Germinal center (tissue), 1 donor: ENCODE measurements at regions not wholly inside any gene's neighbourhood (a gene's known extent, or its start where the extent isn't known, plus 50 kb on each side); places are given as distances from the start of the nearest gene placed in this dataset.
"Not testable (repeated sequence)": the region's sequence is repeated elsewhere in the genome, so short reads cannot be mapped to it uniquely, and the experiment has no call there.

ENCODE experiments used
- DNase-seq: peaks from one replicate; pipeline ENCODE4 v3.0.0; 2012; ENCODE audit warnings: mixed read lengths, low spot score

DNA sequence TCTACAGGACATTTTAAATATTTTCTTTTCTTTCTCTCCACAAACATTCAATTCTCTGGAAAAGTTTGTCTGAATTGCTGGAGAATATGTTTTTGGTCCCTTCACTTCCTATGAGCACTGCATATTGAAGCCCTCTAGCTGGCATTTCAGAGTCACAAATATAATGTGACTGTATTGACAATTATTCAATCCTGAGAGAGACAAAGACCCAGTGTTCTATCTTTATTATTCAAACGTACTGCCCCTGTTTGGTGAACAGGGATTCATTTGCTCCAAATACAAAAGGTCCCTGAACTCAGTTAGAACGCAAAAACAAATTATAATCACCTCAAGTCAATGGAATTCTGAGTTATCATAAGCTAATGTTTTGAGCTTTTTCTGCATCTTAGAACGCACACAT is 173.1 kb upstream of the CDIN1 start:
- no peak for DNase-seq

DNA sequence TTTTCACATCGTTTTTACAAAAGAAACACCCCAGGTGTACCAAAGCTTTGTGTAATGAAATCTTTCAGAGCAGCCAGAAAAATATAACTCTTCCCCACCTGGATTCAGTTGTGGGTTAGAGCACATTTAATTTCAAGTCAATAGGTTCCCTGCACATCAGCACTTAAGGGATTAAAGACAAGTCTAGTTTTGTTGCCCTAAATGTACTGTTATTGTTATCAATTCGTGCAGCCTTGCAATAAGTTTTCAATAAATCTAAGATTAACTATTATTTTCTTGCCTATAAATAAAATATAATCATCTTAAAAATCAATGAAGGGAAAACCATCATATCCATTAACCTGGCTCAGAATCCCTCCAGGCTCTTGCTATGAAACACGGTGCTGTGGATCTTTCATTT is 172.5 kb upstream of the CDIN1 start:
- DNase-seq = no peak

DNA sequence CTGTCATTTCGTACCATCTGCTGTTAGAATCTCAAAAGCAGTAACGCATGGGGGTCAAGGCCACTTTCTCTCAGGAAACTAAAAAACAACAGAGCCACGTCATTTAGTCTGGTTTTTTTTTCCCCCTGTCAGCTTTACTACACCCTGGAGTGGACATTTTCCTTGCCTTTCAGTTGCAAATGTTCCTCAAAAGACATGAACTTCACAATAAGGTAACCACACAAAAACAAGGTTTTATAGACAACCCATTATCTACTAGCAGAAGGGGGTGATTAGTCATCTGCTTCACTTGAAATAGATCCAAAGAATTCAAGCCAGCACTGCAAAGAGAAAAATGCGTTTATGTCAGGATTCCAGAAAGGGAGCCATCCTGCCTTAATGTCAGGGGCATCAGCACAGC is 171.8 kb upstream of the CDIN1 start:
- no peak for DNase-seq

DNA sequence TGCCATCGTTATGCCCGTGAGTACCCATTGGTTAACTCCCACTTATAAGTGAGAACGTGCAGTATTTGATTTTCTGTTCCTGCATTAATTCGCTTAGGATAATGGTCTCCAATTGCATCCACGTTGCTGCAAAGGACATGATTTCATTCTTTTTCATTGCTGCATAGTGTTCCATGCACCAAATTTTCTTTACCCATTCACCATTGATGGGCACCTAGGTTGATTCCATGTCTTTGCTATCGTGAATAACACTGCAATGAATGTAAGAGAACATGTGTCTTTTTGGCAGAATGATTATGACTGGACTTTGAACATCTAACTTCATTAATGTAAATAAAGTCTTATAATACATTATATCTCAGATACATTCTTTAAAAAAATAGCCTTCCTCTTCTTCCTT is 169.6 kb upstream of the CDIN1 start:
- DNase-seq = no peak

DNA sequence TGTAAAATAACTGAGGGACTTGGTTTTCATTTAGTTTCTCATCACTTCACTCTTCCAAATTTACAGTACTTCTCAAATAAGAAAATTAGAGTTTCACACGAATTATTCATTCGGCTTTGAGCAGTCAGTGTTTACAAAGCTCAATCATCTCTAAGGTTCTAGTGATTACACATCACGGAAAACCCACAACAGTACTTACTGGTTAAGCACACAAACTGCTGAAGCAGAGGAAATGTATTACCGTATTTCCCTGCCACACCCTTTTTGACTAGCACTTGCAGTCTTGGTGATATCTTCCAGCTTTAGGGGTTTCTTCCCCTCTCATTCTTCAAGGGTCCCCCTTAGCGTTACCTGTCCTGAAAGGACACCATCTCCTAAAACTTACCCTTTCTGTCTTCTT is 164.8 kb upstream of the CDIN1 start:
- no peak for DNase-seq

DNA sequence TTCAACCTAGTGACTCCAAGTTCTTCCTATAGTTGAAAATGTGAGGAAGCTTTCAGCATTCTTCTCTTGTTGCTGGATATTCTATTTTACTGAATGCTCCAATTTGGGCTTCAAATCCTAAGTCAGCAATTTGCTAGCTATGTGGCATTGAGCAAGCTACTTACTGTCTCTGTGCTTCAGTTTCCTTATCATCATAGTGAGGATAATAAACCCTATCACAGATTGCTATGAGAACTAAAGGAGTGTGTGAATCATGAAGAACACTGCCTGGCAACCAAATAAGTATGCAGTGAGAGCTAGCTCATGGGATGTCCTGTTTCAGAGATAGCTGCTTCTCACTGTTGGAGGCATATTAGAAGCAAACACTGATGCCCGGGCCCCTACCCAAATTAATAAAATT is 163.8 kb upstream of the CDIN1 start:
- no peak for DNase-seq

DNA sequence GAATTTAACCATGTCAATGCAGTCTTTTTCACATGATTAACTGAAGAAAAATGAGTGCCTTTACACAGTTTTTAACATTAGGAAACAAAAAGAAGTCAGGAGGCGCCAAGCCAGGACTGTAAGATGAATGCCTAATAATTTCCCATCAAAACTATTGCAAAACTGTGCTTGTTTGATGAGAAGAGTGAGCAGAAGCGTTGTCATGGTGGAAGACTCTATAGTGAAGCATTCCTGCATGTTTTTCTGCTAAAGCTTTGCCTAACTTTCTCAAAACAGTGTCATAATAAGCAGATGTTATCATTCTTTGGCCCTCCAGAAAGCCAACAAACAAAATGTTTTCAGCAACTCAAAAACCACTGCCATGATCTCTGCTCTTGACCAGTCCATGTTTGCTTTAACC is 156.8 kb upstream of the CDIN1 start:
- DNase-seq = no peak

DNA sequence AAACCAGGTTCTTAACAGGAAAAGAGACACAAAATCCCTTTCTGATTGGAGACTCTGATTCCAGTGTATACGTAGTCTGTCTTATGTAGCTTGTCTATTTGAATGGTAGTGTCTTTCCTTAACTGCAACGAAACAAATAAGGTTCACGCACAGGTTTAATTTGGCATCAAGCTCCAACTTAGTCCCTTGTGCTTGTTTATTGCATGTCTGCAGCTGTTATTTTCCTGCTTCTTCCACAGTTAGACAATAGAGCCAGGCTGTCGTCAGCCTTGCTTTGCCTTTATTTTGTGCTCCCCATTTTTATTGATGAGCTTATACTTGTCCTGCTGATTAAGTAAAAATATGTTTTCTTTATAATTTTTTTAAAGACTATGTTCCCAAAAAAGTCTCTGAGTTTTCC is 152.7 kb upstream of the CDIN1 start:
- no peak for DNase-seq

DNA sequence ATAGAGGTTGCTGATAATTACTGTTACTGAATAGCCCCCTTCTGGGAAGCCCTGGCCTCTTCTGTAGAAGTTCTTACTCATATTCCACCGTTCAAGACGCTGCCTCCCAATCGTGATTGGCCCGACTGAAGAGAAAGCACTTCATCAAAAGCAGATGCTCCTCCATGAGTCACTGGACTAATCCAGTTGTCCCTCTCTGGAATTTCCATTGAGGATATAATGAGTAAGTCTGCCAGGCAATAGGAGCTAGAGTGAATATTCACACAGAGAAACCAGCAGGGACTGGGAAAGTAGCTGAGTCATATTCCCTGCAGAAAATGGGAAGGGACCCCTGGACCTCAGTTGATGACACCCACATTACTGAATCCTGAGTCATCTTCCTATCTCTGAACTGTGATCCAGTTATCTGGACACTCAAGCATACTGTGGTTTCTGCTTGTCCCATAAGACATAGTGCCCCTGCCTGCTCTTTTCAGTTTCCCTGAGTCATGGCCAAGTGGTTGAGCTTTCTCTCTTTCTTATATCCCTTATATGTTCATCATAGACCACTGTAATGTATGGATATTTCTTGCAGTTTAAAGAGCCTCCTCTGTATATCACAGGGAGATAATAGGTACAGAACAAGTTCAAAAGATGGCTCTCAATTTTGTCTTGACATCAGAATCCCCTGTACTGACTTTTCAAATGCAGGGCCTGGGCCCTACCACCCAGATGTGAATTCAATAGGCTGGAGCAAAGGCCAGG is 151.2 kb upstream of the CDIN1 start:
- DNase-seq = no peak

DNA sequence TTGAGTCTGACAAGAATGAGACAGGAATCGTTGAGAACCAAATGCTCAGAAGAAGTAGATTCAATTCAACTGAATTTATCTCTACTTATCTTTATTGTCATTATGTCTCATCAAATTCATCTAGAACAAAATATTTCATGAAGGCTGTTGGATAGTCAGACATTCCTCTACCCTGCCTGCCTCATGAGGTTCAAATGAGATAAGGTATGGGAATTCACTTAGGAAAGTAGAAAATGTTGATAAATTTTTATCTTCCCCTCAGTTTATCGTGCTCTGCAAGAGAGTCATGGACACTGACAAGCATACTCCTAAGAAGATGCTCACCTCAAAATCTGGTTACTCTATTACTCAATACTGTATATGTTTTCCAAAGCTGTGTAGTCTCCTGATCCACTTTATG is 149.7 kb upstream of the CDIN1 start:
- DNase-seq = no peak

DNA sequence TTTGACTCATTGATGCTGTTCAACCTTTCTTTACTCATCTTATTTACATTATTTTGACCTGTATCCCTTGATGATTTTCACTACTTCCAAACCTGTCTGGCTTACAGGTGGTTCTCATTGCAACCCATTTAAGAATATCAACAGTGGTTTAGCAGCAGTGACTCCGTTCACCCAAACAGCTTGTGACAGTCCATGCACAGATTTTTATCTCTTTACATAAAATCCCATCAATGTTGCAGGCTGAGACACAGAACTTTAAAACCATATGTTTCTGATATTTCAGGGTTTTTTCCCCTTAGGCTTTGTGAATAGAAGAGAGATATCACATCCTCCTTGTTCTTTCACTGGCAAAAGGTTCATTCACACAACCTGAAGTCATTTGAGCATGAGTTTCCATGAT is 149.1 kb upstream of the CDIN1 start:
- no peak for DNase-seq

DNA sequence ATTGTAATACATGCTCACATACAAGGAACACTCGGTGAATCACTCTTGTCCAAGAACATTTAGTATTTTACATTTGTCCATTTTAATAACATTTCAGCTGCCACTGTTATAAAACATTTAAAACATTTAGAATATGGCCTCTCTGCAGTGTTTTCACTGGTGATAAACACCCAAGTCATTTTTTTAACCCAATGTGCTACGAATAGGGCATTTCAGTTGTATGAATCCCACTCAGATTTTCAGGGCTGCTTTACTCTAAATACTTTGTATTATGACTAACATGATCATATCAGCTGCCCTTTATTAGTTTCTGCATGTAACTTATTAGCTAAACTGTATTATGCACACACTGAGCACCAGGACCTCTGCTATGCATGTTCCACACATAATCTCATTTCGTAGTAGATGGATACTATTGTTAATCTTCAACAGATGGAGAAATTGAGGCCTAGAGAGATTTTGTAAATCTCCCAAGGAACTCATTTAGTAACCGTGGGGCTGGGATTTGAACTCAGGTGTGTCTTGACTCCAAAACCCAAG is 148.6 kb upstream of the CDIN1 start:
- DNase-seq = no peak

DNA sequence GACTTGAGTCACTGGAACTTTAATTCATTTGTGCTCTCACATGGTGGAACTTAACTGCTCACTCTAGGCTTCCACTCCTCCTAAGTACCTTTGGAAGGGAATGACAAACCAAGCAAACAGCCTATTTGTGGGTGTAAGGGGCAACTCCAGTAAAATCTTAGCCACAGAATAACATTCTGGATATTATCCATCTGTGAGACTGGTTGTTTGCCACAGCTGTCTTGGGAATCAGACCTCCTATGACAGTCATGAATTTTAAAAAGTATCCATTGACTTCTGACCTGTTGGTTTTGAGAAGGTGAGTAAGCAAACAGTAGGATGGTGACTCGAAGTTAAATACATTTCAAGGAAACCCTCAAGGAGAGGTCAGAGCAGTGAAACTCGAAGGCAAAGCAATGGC is 147.3 kb upstream of the CDIN1 start:
- no peak for DNase-seq

DNA sequence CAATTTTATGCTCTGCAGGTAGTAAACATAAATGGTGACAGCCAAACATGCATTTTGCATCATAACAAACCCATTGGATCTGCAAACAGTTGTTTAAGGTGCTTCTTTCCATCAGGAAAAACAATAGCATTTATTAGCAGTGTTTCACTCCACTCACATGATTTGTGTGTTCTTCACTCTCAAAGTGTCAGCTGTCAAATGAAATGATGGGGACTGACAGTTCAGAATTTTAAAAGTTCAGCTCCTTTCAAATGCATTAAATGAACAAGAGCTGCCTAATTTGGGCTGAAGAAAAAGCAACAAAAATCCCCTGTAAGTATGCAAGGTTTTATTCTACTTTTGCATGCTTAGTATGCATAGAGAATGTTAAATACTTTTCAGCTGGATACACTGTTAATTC is 145.2 kb upstream of the CDIN1 start:
- no peak for DNase-seq

DNA sequence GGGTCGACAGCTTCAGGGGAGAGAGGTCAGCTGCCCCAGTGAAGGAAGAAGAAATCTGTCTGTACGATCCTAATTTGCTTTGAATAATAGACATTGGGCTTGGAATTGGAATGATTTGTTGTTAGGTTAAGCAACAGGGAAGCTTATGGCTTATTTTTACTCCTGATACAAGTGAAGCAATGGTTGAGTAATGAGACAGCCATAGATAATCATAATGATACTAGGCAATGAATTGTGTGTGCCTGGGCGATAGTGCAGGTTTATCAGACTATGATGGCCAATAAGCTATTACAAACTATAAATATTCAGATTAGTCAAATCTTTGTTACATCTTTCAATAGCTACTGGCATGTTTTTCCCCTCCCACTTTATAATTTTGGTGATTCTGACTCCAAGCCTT is 140.9 kb upstream of the CDIN1 start:
- no peak for DNase-seq

DNA sequence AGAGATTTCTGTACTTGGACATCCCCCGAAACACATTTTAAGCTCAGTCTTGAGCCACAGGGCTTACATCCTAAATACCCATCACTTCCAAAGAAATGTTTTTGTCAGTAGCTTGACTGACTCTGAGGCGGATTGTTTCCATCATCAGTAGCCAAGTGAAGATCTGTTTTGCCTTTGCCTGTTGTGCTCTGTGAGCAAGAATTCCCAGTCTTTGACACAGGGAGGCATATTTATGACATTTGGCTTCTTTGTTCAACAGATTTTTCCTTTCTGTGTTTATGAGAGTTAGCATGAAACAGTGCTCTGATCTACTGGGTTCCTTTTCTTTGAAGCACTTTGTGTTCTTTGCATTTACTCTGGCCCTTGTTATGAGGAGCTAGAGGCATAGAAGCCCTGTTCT is 132.1 kb upstream of the CDIN1 start:
- no peak for DNase-seq

DNA sequence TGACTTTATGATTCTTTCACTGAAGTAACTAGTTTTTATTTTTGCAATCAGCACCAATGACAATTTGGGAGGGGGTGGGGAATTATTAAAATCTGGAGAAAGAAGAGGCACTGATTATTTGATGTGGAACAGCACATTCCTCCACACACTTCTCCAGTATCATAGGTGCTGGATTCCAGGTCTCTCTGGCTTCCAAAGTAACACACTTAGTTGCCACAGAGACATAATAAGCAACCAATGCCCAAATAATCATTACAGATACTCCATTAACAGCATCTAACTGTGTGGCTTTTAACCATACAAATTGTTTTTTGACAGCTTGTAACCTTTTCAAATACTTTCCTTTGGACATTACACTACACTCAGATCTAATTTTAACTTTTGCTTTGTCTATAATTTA is 131.0 kb upstream of the CDIN1 start:
- no peak for DNase-seq

DNA sequence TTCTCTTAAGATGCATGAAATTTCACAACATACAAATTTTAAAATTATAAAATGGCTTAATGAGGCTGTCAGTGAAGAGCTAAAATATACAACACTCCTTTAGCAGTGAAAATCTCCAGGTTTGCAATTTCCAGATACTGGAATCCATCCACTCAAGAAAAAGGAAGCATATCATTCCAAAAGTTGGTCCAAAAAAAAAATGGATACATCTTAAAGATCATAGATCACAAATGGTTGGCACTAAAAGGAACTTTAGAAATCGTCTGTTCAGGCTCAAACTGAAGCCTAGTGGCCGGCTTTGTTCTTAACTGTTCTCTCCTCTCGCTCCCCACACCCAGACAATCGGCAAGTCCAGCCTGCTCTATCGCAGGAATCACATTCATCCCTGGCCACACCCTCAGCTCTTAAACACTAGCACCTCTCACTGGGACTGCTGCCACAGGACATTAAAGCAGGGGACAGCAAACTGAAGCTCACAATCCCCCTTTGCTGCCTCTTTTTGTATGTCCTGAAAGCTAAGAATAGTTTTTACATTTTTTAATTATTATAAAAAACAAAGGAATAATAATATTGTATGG is 130.3 kb upstream of the CDIN1 start:
- no peak for DNase-seq

DNA sequence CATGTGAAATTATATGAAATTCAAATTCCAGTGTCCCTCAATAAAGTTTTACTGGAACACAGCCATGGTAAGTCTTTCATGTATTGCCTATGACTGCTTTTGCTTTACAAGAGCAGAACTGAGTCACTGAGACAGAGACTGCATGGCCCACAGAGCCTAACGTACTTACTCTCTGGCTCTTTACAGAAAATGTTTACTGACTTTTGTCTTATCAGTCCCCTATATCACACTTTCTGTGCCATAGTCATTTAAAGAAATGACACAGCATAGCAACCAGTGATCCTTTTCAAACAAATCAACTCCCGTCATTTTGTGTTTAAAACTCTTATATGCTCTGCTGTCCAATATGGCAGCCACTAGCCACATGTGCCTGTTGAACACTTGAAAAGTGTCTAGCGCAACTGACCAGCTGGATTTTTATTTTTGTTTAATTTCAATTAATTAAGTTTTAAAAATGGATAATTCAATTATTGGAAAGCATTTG is 129.7 kb upstream of the CDIN1 start:
- DNase-seq = no peak

DNA sequence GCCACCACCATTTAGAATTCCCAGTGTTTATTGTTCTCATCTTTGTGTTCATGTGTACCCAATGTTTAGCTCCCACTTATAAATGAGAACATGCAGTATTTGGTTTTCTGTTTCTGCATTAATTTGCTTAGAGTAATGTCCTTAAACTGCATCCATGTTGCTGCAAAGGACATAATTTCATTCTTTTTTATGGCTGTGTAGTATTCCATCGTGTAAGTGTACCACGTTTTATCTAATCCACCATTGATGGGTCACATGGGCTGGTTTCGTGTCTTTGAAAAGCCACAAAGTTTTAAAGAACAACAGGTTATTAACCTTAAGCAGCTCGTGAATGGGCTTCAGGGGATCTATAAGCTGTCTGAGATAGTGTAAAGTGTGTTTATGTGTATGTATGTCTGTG is 125.2 kb upstream of the CDIN1 start:
- not testable (repeated sequence) for DNase-seq

DNA sequence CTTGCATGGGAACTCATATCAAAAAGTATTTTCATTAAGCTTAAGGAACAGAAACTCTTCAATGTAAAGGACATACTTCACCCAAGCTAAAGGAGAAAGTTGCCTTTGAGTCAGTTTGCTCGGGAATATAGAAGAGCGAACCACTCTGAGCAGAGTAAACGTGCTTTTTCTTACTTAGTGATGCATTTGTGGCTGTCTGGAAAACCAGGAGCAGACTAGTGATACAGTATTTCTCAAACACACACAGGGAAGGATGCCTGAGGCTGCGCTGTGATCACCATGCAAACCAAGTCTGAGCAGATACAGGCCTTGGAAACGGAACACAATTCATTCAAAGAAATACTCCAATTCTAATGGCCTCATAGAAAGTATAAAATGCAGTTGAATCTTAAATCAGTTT is 121.0 kb upstream of the CDIN1 start:
- no peak for DNase-seq

DNA sequence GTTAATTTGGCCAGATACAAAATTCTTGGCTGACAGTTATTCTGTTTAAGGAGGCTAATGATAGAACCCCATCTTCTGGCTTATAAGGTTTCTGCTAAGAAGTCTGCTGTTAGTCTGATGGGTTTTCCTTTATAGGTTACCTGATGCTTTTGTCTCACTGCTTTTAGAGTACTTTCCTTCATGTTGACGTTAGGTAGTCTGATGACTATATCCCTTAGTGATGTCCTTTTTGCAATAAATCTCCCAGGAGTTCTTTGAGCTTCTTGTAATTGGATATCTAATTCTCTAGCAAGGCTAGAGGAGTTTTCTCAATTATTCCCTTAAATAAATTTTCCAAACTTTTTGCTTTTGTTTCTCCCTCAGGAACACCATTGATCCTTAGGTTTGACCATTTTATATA is 114.1 kb upstream of the CDIN1 start:
- no peak for DNase-seq

DNA sequence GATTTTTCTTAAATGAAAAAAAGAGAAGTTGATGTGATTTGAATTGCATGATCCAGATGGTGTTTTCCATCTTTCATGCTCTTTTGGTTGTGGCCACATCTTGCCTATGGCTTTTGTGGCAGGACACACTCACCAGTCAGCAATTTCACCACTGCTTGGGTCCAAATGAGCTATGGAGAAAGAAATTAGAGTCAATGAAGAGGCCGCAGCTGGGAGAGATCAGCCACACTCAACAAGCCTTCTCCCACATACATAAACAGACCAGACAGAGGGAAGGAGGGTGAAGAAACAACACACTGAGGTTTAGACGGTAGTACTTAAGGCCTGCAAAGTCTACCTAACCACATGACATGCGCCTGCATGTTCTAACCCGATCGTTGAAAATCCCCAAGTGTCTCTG is 110.7 kb upstream of the CDIN1 start:
- no peak for DNase-seq
